HCT116 (cell line): ENCODE measurements at regions not wholly inside any gene's neighbourhood (a gene's known extent, or its start where the extent isn't known, plus 50 kb on each side); places are given as distances from the start of the nearest gene placed in this dataset.
A peak's percentile ranks its signal among the peaks of the same experiment; 100 is the strongest.

ENCODE experiments used
- ATAC-seq: fragments of 200-7000 bp; cut with Tn5 transposase; 2 replicates; pipeline ENCODE4 v1.9.1; 2020; ENCODE audit warnings: mild to moderate bottlenecking, moderate library complexity
- BruUV-seq: library from RNA; stranded (reverse); fragments of 400-500 nt; replicated peaks from 2 replicates; lab custom pipeline; 2021; lab: Mats Ljungman, UMichigan
- CTCF ChIA-PET: fragments of 300-600 bp; sonication (Branson Sonifier 250); formaldehyde crosslinking; loops from one replicate; lab custom pipeline; 2021; ENCODE audit warnings: antibody characterized with exemption; lab: Charles Lee
- POLR2A ChIA-PET: fragments of 300-600, 350-600 bp; sonication (Branson Sonifier 250); formaldehyde crosslinking; loops from one replicate; lab custom pipeline; 2021; ENCODE audit warnings: antibody characterized with exemption; lab: Charles Lee
- RAD21 ChIA-PET, 2 experiments: fragments of 300-600 bp; sonication (Branson Sonifier 250); formaldehyde crosslinking; loops; one replicate each; lab custom pipeline; 2023; ENCODE audit warnings: low total read pairs in 2 of 2; ENCODE audit not compliant: uncharacterized antibody in 2 of 2, unreplicated experiment in 2 of 2, low non-redundant PET in 1 of 2; lab: Charles Lee
- DNase-seq: peaks from one replicate; pipeline ENCODE4 v3.0.0-alpha.2; 2010; ENCODE audit warnings: low read depth, low spot score
- H2AFZ ChIP-seq: fragments of 200-600 bp; shearing (Covaris generic), sonication (generic); 2 replicates; pipeline ENCODE4 v1.6.1; 2017; ENCODE audit warnings: low read depth, mixed run types, mixed read lengths, antibody characterized with exemption, low read length; ENCODE audit not compliant: poor library complexity, severe bottlenecking
- H3K27ac ChIP-seq: 2 replicates; pipeline ENCODE4 v1.5.1; 2012; ENCODE audit warnings: low read depth, low read length
- H3K27me3 ChIP-seq: fragments of 200-600 bp; sonication (generic); 2 replicates; pipeline ENCODE4 v1.6.1; 2016; ENCODE audit warnings: mixed run types, low read length, mixed read lengths; ENCODE audit not compliant: insufficient read depth
- H3K36me3 ChIP-seq, 2 experiments: fragments of 200-500 bp in 1 of 2; fragments of 200-600 bp in 1 of 2; sonication (Bioruptor generic) in 1 of 2; sonication (generic) in 1 of 2; 2 replicates each; pipeline versions ENCODE4 v1.5.1 to v1.6.1; 2014 to 2016; ENCODE audit warnings: low read length in 2 of 2, inconsistent platforms in 1 of 2, mixed read lengths in 1 of 2, mixed run types in 1 of 2; ENCODE audit not compliant: insufficient read depth in 2 of 2, control insufficient read depth in 1 of 2
- H3K4me1 ChIP-seq, 2 experiments: fragments of 200-600 bp in 1 of 2; sonication (generic) in 1 of 2; 2 replicates each; pipeline versions ENCODE4 v1.5.1 to v1.6.1; 2012 to 2017; ENCODE audit warnings: low read length in 2 of 2, inconsistent platforms in 1 of 2, mild to moderate bottlenecking in 1 of 2, mixed read lengths in 1 of 2, mixed run types in 1 of 2, moderate library complexity in 1 of 2; ENCODE audit not compliant: insufficient read depth in 2 of 2, control insufficient read depth in 1 of 2
- H3K4me2 ChIP-seq: fragments of 200-600 bp; sonication (generic); 2 replicates; pipeline ENCODE4 v1.6.1; 2017; ENCODE audit warnings: mixed run types, low read length, mixed read lengths
- H3K4me3 ChIP-seq, 2 experiments: fragments of 200-600 bp in 1 of 2; sonication (generic) in 1 of 2; replicated peaks in 1 of 2; 2 replicates each; pipeline ENCODE4 v1.5.1; 2011 to 2016; ENCODE audit warnings: low read length in 2 of 2, control low read depth in 1 of 2, low read depth in 1 of 2, mild to moderate bottlenecking in 1 of 2, mixed read lengths in 1 of 2, mixed run types in 1 of 2
- H3K79me2 ChIP-seq: fragments of 200-600 bp; sonication (generic); 2 replicates; pipeline ENCODE4 v1.6.1; 2017; ENCODE audit warnings: mild to moderate bottlenecking, mixed run types, low read length, moderate library complexity, mixed read lengths; ENCODE audit not compliant: insufficient read depth
- H3K9ac ChIP-seq: fragments of 200-600 bp; sonication (generic); 2 replicates; pipeline ENCODE4 v1.6.1; 2016; ENCODE audit warnings: low read length, mixed read lengths
- H3K9me2 ChIP-seq: fragments of 200-600 bp; sonication (generic), shearing (Covaris generic); 2 replicates; pipeline ENCODE4 v1.6.1; 2017; ENCODE audit warnings: mixed run types, mild to moderate bottlenecking, moderate library complexity; ENCODE audit not compliant: insufficient read depth
- H3K9me3 ChIP-seq, 2 experiments: fragments of 200-500 bp in 1 of 2; fragments of 200-600 bp in 1 of 2; sonication (Bioruptor generic) in 1 of 2; sonication (generic) in 1 of 2; 2 replicates each; pipeline ENCODE4 v1.6.1; 2014 to 2017; ENCODE audit warnings: low read length in 2 of 2, mixed read lengths in 2 of 2, inconsistent platforms in 1 of 2, low read depth in 1 of 2, mild to moderate bottlenecking in 1 of 2, mixed run types in 1 of 2, moderate library complexity in 1 of 2; ENCODE audit not compliant: control insufficient read depth in 1 of 2, insufficient read depth in 1 of 2
- H4K20me1 ChIP-seq: fragments of 200-600 bp; sonication (generic), shearing (Covaris generic); 2 replicates; pipeline ENCODE4 v1.6.1; 2017; ENCODE audit warnings: mixed run types, mild to moderate bottlenecking, moderate library complexity; ENCODE audit not compliant: insufficient read depth
- CTCF ChIP-seq, 3 experiments: fragments of 200-600 bp in 1 of 3; sonication (generic) in 1 of 3; IDR thresholded peaks in 2 of 3; conservative IDR thresholded peaks in 1 of 3; 2 replicates each; pipeline ENCODE4 v1.5.1; 2012 to 2017; ENCODE audit warnings: low read depth in 2 of 3, low read length in 2 of 3, antibody characterized with exemption in 1 of 3, borderline replicate concordance in 1 of 3, control low read depth in 1 of 3, mild to moderate bottlenecking in 1 of 3, mixed read lengths in 1 of 3, mixed run types in 1 of 3, moderate library complexity in 1 of 3; ENCODE audit not compliant: insufficient read depth in 1 of 3
- POLR2A ChIP-seq: IDR thresholded peaks from 2 replicates; pipeline ENCODE4 v1.7.0; 2011; ENCODE audit warnings: borderline replicate concordance; ENCODE audit not compliant: insufficient read depth, insufficient read length; ENCODE audit errors: extremely low read depth
- RAD21 ChIP-seq: IDR thresholded peaks from 2 replicates; pipeline ENCODE4 v1.6.1; 2012; ENCODE audit warnings: low read depth, mild to moderate bottlenecking
- intact Hi-C: fragments of 100-400 bp; cut with micrococcal nuclease; formaldehyde crosslinking; loops from 2 replicates; pipeline ENCODE4 v1.10.0; 2022

- peak; percentile 72 for ATAC-seq
- no peaks in the 10 kb centered on the region for H3K27me3 ChIP-seq
- ChIA-PET RAD21 (interaction anchor here (0.8 to 1.2 kb wide), 7 partner anchors 19 to 389 kb away, joined by 3 to 9 read pairs (median 3); no protein-coding TSS in a partner anchor), POLR2A (interaction anchor here (0.9 kb wide), 2 partner anchors 24 to 64 kb away, joined by 3 read pairs; no protein-coding TSS in a partner anchor), CTCF (interaction anchor here (0.6 to 2.1 kb wide), 11 partner anchors 12 to 389 kb away, joined by 3 to 24 read pairs (median 6); no protein-coding TSS in a partner anchor)
- H3K9me3 ChIP-seq: no peaks in the 10 kb centered on the region
- intact Hi-C loops: loop anchor here (1.0 to 5.0 kb wide), 6 partner anchors 64 to 390 kb away; no protein-coding TSS in a partner anchor
- H3K4me3 ChIP-seq: peak overlapping the region in 1 of 2 experiments; percentile 36; a peak in 2 of 4 replicates
- no TSS peak for BruUV-seq
- no peaks in the 10 kb centered on the region for H3K9me2 ChIP-seq
- peak overlapping the region; percentile 71 for H3K4me2 ChIP-seq
- H3K36me3 ChIP-seq: no peaks in the 10 kb centered on the region
- peak overlapping the region; percentile 45 for H3K9ac ChIP-seq
- peak overlapping the region; percentile 92 for H2AFZ ChIP-seq
- DNase-seq: peak; percentile 70
- peak; percentile 98 for TF ChIP-seq RAD21
- no peak for TF ChIP-seq POLR2A
- TF ChIP-seq CTCF (IDR thresholded peaks at IDR 0.05 in 2 of 3, conservative IDR thresholded peaks at IDR 0.05 in 1 of 3; ENCODE audit: borderline replicate concordance in 1 of 3, insufficient read depth in 1 of 3, low read depth in 2 of 3, low read length in 2 of 3): peak; percentile 56 to 85 (median 81); a peak in 5 of 6 replicates
- no peaks in the 10 kb centered on the region for H3K79me2 ChIP-seq
- no peaks in the 10 kb centered on the region for H4K20me1 ChIP-seq
- H3K4me1 ChIP-seq: peaks cover 7 to 32% of the 10 kb centered on the region in 2 experiments
- H3K27ac ChIP-seq: no peak overlapping the region
These were observed 54.3 kb upstream of the PPP2R5C start for GRCh38 chr14:101707068-101707842.
